ENCODE measurements at regions not wholly inside any gene's neighbourhood (a gene's known extent, or its start where the extent isn't known, plus 50 kb on each side); places are given as distances from the start of the nearest gene placed in this dataset.

DNA sequence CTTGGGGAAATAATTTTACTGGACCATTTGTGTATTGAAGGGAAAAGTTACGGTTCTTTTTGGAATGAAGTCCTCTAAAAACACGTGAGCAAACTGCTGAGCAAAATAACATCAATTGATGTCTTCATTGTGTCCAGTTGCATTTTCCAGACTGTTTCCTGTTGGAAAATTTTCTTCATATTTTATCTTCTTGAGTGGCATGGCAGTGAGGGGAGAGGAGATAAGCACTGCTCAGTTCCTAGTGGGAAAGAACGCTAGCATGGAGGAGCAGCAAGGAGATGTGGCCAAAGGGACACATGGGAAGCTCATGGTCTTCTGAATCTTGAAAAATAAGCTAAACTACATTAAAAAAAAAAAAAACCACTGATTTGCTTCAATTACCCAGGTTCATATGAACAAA lies 776.0 kb downstream of the TFAP2A start:
- Histone ChIP-seq H3K9ac (ENCODE audit: low read length) (no peak overlapping the region), H3K36me3 (ENCODE audit: control insufficient read depth, low read depth, low read length) (no peaks in the 10 kb centered on the region), H3K9me3 (ENCODE audit: control insufficient read depth, low read depth, low read length) (no peaks in the 10 kb centered on the region), H3K4me1 (ENCODE audit: control insufficient read depth, low read depth, low read length) (no peaks in the 10 kb centered on the region), H3K27ac (ENCODE audit: low read length) (no peak overlapping the region), H3K4me3 (ENCODE audit: low read length) (no peak overlapping the region), H3K27me3 (ENCODE audit: control insufficient read depth, insufficient read depth, low read length) (no peaks in the 10 kb centered on the region)

GRCh38 chr6:9634776-9635175 lies 780.1 kb downstream of the TFAP2A start:
- no peaks in the 10 kb centered on the region for H3K9me3 ChIP-seq (ENCODE audit: control insufficient read depth, low read depth, low read length)
- H3K4me1 ChIP-seq (ENCODE audit: control insufficient read depth, low read depth, low read length) = no peaks in the 10 kb centered on the region
- H3K27me3 ChIP-seq (ENCODE audit: control insufficient read depth, insufficient read depth, low read length) = no peaks in the 10 kb centered on the region
- no peak overlapping the region for H3K27ac ChIP-seq (ENCODE audit: low read length)
- H3K9ac ChIP-seq (ENCODE audit: low read length) = no peak overlapping the region
- H3K4me3 ChIP-seq (ENCODE audit: low read length) = no peak overlapping the region
- no peaks in the 10 kb centered on the region for H3K36me3 ChIP-seq (ENCODE audit: control insufficient read depth, low read depth, low read length)

DNA sequence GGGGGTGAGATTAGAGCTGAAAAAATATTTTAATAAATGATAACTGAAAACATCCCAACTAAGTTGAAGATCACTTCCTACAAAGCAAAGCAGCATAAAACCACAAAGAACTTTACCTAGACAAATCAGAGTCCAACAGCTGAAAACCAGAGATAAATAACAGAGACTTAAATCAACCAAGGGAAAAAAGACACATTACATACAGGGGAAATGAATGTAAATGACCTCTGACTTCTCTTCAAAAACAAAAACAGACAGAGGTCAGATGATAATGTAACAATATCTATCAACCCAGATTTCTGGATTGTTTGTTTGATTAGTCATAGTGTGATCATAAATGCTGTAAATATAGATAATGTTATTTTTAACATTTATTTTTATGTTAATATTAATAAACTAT lies 782.8 kb downstream of the TFAP2A start:
- no peaks in the 10 kb centered on the region for H3K9me3 ChIP-seq (ENCODE audit: control insufficient read depth, low read depth, low read length)
- H3K27ac ChIP-seq (ENCODE audit: low read length) = no peak overlapping the region
- no peaks in the 10 kb centered on the region for H3K36me3 ChIP-seq (ENCODE audit: control insufficient read depth, low read depth, low read length)
- no peak overlapping the region for H3K4me3 ChIP-seq (ENCODE audit: low read length)
- no peak overlapping the region for H3K9ac ChIP-seq (ENCODE audit: low read length)
- H3K4me1 ChIP-seq (ENCODE audit: control insufficient read depth, low read depth, low read length) = no peaks in the 10 kb centered on the region
- H3K27me3 ChIP-seq (ENCODE audit: control insufficient read depth, insufficient read depth, low read length) = no peaks in the 10 kb centered on the region

GRCh38 chr6:9628819-9629218 lies 786.1 kb downstream of the TFAP2A start:
- Histone ChIP-seq H3K36me3 (ENCODE audit: control insufficient read depth, low read depth, low read length) (no peaks in the 10 kb centered on the region), H3K4me3 (ENCODE audit: low read length) (no peak overlapping the region), H3K27me3 (ENCODE audit: control insufficient read depth, insufficient read depth, low read length) (no peaks in the 10 kb centered on the region), H3K9ac (ENCODE audit: low read length) (no peak overlapping the region), H3K9me3 (ENCODE audit: control insufficient read depth, low read depth, low read length) (no peaks in the 10 kb centered on the region), H3K27ac (ENCODE audit: low read length) (no peak overlapping the region), H3K4me1 (ENCODE audit: control insufficient read depth, low read depth, low read length) (no peaks in the 10 kb centered on the region)

- Histone ChIP-seq H3K36me3 (ENCODE audit: control insufficient read depth, low read depth, low read length) (no peaks in the 10 kb centered on the region), H3K4me3 (ENCODE audit: low read length) (no peak overlapping the region), H3K4me1 (ENCODE audit: control insufficient read depth, low read depth, low read length) (no peaks in the 10 kb centered on the region), H3K27me3 (ENCODE audit: control insufficient read depth, insufficient read depth, low read length) (no peaks in the 10 kb centered on the region), H3K9me3 (ENCODE audit: control insufficient read depth, low read depth, low read length) (no peaks in the 10 kb centered on the region), H3K9ac (ENCODE audit: low read length) (no peak overlapping the region), H3K27ac (ENCODE audit: low read length) (no peak overlapping the region)
These were observed 787.0 kb downstream of the TFAP2A start for GRCh38 chr6:9627916-9628315.

DNA sequence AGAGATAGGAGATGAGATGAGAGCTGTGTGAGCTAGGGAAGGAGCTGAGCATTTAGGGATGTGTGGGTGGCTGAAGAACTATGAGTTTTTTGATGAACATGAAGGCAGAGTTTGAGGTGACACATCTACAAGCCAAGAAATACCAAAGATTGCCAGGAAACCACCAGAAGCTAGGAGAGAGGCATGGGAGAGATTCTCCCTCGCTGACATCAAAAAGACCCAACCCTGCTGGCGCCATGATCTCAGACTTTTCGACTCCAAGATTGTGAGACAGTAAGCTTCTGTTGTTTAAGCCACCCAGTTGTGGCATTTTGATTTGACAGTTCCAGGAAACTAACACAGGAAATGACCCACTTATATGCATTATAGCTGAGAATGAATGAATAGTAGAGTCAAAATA lies 790.9 kb downstream of the TFAP2A start:
- Histone ChIP-seq H3K36me3 (ENCODE audit: control insufficient read depth, low read depth, low read length) (no peaks in the 10 kb centered on the region), H3K4me3 (ENCODE audit: low read length) (no peak overlapping the region), H3K27ac (ENCODE audit: low read length) (no peak overlapping the region), H3K9ac (ENCODE audit: low read length) (no peak overlapping the region), H3K27me3 (ENCODE audit: control insufficient read depth, insufficient read depth, low read length) (no peaks in the 10 kb centered on the region), H3K4me1 (ENCODE audit: control insufficient read depth, low read depth, low read length) (no peaks in the 10 kb centered on the region), H3K9me3 (ENCODE audit: control insufficient read depth, low read depth, low read length) (no peaks in the 10 kb centered on the region)

DNA sequence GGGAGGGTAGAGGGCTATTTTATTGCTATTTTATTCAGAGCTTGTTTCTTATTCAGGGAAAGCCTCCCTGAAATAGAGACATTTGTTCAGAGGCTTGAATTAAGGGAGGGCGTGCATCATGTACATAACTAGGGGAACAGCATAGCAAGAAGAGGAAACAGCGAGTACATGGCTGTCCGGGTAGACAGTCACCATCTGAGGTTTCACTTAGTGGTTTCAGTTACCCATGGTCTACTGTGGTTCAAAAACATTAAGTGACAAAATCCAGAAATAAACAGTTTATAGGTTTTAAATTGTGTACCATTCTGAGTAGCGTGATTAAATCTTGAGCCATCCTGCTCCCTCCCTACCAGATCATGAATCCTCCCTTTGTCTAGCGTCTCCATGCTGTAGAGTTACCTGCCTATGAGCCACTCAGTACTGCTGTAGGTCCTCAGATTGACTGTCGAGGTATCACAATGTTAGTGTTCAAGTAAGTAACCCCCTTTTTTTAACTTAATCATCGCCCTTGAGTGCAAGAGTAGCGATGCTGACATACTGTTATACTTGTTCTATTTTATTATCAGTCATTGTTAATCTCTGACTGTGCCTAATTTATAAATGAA lies 791.5 kb downstream of the TFAP2A start:
- Histone ChIP-seq H3K9me3 (ENCODE audit: control insufficient read depth, low read depth, low read length) (no peaks in the 10 kb centered on the region), H3K4me3 (ENCODE audit: low read length) (no peak overlapping the region), H3K27ac (ENCODE audit: low read length) (no peak overlapping the region), H3K9ac (ENCODE audit: low read length) (no peak overlapping the region), H3K4me1 (ENCODE audit: control insufficient read depth, low read depth, low read length) (no peaks in the 10 kb centered on the region), H3K36me3 (ENCODE audit: control insufficient read depth, low read depth, low read length) (no peaks in the 10 kb centered on the region), H3K27me3 (ENCODE audit: control insufficient read depth, insufficient read depth, low read length) (no peaks in the 10 kb centered on the region)

- no peak overlapping the region for H3K4me3 ChIP-seq (ENCODE audit: low read length)
- no peaks in the 10 kb centered on the region for H3K27me3 ChIP-seq (ENCODE audit: control insufficient read depth, insufficient read depth, low read length)
- H3K27ac ChIP-seq (ENCODE audit: low read length) = no peak overlapping the region
- no peak overlapping the region for H3K9ac ChIP-seq (ENCODE audit: low read length)
- no peaks in the 10 kb centered on the region for H3K4me1 ChIP-seq (ENCODE audit: control insufficient read depth, low read depth, low read length)
- no peaks in the 10 kb centered on the region for H3K9me3 ChIP-seq (ENCODE audit: control insufficient read depth, low read depth, low read length)
- H3K36me3 ChIP-seq (ENCODE audit: control insufficient read depth, low read depth, low read length) = no peaks in the 10 kb centered on the region
These were observed 793.6 kb downstream of the TFAP2A start for GRCh38 chr6:9621276-9621675.

DNA sequence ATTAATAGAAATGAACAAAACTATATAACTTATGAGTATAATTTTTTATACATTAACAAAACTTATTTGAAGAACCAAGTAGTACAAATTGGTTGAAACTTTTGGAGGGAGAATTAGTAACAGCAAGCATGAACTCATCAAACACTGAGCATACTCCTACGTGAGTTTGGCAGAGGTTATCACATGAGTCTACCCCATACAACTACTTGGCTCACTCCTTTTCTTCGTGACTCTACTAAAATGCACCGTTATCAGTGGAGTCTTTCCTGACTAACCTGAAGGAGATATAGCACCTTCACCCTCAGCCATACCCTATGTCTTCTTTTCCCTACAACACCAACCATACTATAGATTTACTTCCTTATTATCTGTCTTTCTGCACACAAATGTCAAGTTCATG lies 794.2 kb downstream of the TFAP2A start:
- Histone ChIP-seq H3K36me3 (ENCODE audit: control insufficient read depth, low read depth, low read length) (no peaks in the 10 kb centered on the region), H3K9me3 (ENCODE audit: control insufficient read depth, low read depth, low read length) (no peaks in the 10 kb centered on the region), H3K9ac (ENCODE audit: low read length) (no peak overlapping the region), H3K27ac (ENCODE audit: low read length) (no peak overlapping the region), H3K4me1 (ENCODE audit: control insufficient read depth, low read depth, low read length) (no peaks in the 10 kb centered on the region), H3K27me3 (ENCODE audit: control insufficient read depth, insufficient read depth, low read length) (no peaks in the 10 kb centered on the region), H3K4me3 (ENCODE audit: low read length) (no peak overlapping the region)

- H3K27me3 ChIP-seq (ENCODE audit: control insufficient read depth, insufficient read depth, low read length) = no peaks in the 10 kb centered on the region
These were observed 794.6 kb downstream of the TFAP2A start for GRCh38 chr6:9620263-9620662.

DNA sequence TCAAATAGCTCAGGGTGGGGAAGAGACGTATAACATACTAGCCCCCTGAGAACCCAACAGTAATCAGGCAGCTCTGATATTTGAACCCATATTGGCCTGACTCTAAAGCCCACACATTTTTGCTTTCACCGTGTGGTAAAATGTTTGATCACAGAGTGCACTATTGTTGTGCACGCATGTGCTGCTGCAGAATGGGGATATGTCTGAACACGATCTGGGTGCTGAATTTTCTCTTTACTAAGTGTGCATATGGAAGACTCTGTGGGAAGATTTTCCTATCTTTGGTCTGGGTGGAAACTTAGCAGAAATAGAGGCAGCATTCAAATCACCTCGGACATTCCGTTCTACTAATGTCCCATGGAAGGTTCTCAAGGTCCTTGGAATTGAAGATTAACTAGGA lies 800.1 kb downstream of the TFAP2A start:
- H3K4me1 ChIP-seq (ENCODE audit: control insufficient read depth, low read depth, low read length) = no peaks in the 10 kb centered on the region
- H3K9ac ChIP-seq (ENCODE audit: low read length) = no peak overlapping the region
- H3K9me3 ChIP-seq (ENCODE audit: control insufficient read depth, low read depth, low read length) = no peaks in the 10 kb centered on the region
- no peak overlapping the region for H3K27ac ChIP-seq (ENCODE audit: low read length)
- H3K36me3 ChIP-seq (ENCODE audit: control insufficient read depth, low read depth, low read length) = no peaks in the 10 kb centered on the region
- H3K27me3 ChIP-seq (ENCODE audit: control insufficient read depth, insufficient read depth, low read length) = no peaks in the 10 kb centered on the region
- H3K4me3 ChIP-seq (ENCODE audit: low read length) = no peak overlapping the region

More at GRCh38 chr6:9620263-9620662, 794.6 kb downstream of the TFAP2A start:
- no peak overlapping the region for H3K27ac ChIP-seq (ENCODE audit: low read length)
- no peaks in the 10 kb centered on the region for H3K4me1 ChIP-seq (ENCODE audit: control insufficient read depth, low read depth, low read length)
- H3K4me3 ChIP-seq (ENCODE audit: low read length) = no peak overlapping the region
- H3K9ac ChIP-seq (ENCODE audit: low read length) = no peak overlapping the region
- H3K9me3 ChIP-seq (ENCODE audit: control insufficient read depth, low read depth, low read length) = no peaks in the 10 kb centered on the region
- H3K36me3 ChIP-seq (ENCODE audit: control insufficient read depth, low read depth, low read length) = no peaks in the 10 kb centered on the region

DNA sequence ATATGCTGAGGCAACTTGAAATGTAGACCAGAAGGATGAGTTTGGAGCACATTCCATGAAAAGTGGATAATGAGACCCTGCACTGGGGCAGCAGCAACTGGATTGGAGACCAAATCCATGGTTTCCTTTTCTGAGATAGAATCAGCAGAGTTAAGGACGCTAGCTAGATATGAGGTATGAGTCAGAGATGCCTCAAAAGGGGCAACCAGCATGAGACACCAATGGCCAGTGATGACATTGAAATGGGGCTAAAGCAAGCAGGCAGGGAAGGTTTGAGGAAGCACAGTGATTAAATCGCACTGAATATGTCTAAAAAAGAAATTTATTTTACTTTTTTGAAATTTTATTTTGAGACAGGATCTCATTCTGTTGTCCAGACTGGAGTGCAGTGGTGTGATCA lies 802.4 kb downstream of the TFAP2A start:
- no peak overlapping the region for H3K4me3 ChIP-seq (ENCODE audit: low read length)
- H3K9me3 ChIP-seq (ENCODE audit: control insufficient read depth, low read depth, low read length) = no peaks in the 10 kb centered on the region
- no peak overlapping the region for H3K27ac ChIP-seq (ENCODE audit: low read length)
- no peaks in the 10 kb centered on the region for H3K36me3 ChIP-seq (ENCODE audit: control insufficient read depth, low read depth, low read length)
- H3K9ac ChIP-seq (ENCODE audit: low read length) = no peak overlapping the region
- peaks cover 2% of the 10 kb centered on the region for H3K27me3 ChIP-seq (ENCODE audit: control insufficient read depth, insufficient read depth, low read length)
- H3K4me1 ChIP-seq (ENCODE audit: control insufficient read depth, low read depth, low read length) = no peaks in the 10 kb centered on the region

All from iPS-18a (cell line).